Muscle of leg (tissue), 3 donors: ENCODE measurements at regions not wholly inside any gene's neighbourhood (a gene's known extent, or its start where the extent isn't known, plus 50 kb on each side); places are given as distances from the start of the nearest gene placed in this dataset.

Experiments
- DNase-seq: peaks from one replicate; pipeline ENCODE4 v3.0.0; 2013
- H3K27ac ChIP-seq: one replicate; pipeline ENCODE4 v1.5.1; 2013; ENCODE audit warnings: mild to moderate bottlenecking, low read length, control low read depth
- H3K27me3 ChIP-seq: one replicate; pipeline ENCODE4 v1.6.1; 2013; ENCODE audit warnings: low read length; ENCODE audit not compliant: control insufficient read depth, insufficient read depth
- H3K36me3 ChIP-seq: one replicate; pipeline ENCODE4 v1.6.1; 2013; ENCODE audit warnings: low read length; ENCODE audit not compliant: control insufficient read depth, insufficient read depth
- H3K4me1 ChIP-seq: one replicate; pipeline ENCODE4 v1.6.1; 2013; ENCODE audit warnings: low read length; ENCODE audit not compliant: control insufficient read depth, insufficient read depth
- H3K4me3 ChIP-seq: one replicate; pipeline ENCODE4 v1.5.1; 2013; ENCODE audit warnings: low read length, control low read depth
- H3K9me3 ChIP-seq: replicated peaks from 2 replicates; pipeline ENCODE4 v1.6.1; 2013; ENCODE audit warnings: low read depth, low read length; ENCODE audit not compliant: control insufficient read depth
- WGBS: methylation state at CpG from one replicate; pipeline ENCODE4 v1.1.5; 2013; ENCODE audit warnings: missing lambda C conversion rate; ENCODE audit not compliant: insufficient coverage; 5-methylcytosine and 5-hydroxymethylcytosine counted together

DNA sequence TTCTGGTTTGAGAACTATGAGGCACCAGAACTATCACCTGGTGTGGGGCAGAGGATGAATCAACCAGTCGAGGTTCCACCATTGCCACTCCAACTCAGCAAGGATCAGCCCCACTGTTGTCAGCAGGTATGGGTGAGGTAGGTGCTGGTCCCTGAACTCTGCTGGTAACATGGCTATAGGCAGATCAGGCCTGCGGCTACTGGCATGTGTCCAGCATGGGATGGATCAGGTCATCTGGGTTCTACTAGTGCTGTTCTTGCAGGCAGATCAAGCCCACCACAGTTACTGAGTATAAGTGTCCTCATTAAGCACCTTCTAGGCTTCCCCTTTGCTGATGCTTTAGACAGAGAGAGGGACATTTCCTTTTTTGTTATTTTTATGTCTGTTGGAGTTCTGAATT is 71.7 kb downstream of the GABRA6 start:
- H3K27ac ChIP-seq, result no peak overlapping the region
- no peaks in the 10 kb centered on the region for H3K36me3 ChIP-seq
- H3K4me1 ChIP-seq, result no peaks in the 10 kb centered on the region
- H3K27me3 ChIP-seq, result no peaks in the 10 kb centered on the region
- DNase-seq, result no peak
- no peak overlapping the region for H3K4me3 ChIP-seq
- H3K9me3 ChIP-seq, result no peaks in the 10 kb centered on the region
- no CpG with 5 or more reads among the region's 2 CpGs for WGBS

DNA sequence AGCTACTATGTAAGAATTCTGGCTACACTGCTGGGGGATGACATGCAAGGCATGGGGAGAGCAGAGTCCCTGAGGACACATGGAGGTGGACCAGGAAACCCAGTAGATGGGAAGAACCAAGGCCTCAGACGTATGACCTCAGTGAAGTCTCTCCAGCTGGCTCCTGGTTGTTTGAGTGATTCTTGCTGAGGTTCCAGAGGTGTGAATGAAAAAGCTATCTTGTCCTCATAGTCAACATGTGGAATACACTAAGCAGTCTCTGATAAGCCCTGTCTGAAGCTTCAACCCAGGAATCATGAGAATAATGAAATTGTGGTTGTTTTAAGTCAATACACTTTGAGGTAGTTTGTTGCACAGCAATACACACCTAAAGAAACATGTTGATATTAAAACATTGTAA is 78.0 kb downstream of the GABRA6 start:
- Histone ChIP-seq H3K36me3 (no peaks in the 10 kb centered on the region), H3K4me1 (no peaks in the 10 kb centered on the region), H3K27ac (no peak overlapping the region), H3K27me3 (no peaks in the 10 kb centered on the region), H3K9me3 (no peaks in the 10 kb centered on the region), H3K4me3 (no peak overlapping the region)
- DNase-seq, result peak; percentile 6
- WGBS, result 20% methylated on average over 1 of the region's 1 CpG

DNA sequence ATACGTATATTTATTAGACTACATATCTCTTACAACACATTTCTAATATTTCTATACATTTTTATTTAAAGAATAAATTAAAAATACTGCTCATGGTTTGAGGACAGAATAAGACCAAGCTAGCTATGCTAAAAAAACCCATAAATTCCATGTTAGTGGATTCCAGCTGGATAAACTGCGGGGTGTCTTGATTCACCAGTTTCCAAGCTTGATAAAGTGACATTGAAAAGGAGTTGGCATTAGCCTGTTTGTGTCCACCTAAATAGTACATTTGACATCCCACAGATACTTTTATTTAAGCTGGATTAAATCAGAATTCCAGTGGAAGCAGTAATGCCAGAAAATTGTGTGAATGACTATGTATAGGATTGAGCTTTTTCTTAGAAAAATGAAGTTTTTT is 80.1 kb downstream of the GABRA6 start:
- Histone ChIP-seq H3K9me3 (no peaks in the 10 kb centered on the region), H3K27ac (no peak overlapping the region), H3K27me3 (no peaks in the 10 kb centered on the region), H3K36me3 (no peaks in the 10 kb centered on the region), H3K4me1 (no peaks in the 10 kb centered on the region), H3K4me3 (no peak overlapping the region)
- WGBS, result no CpG with 5 or more reads among the region's 2 CpGs
- DNase-seq, result no peak

- H3K36me3 ChIP-seq, result no peaks in the 10 kb centered on the region
- H3K27ac ChIP-seq, result no peak overlapping the region
- no peaks in the 10 kb centered on the region for H3K4me1 ChIP-seq
- H3K27me3 ChIP-seq, result no peaks in the 10 kb centered on the region
- no CpG with 5 or more reads among the region's 2 CpGs for WGBS
- DNase-seq, result no peak
- no peak overlapping the region for H3K4me3 ChIP-seq
- H3K9me3 ChIP-seq, result no peaks in the 10 kb centered on the region
Measured at GRCh38 chr5:161775891-161776290, 72.0 kb upstream of the GABRA1 start.

DNA sequence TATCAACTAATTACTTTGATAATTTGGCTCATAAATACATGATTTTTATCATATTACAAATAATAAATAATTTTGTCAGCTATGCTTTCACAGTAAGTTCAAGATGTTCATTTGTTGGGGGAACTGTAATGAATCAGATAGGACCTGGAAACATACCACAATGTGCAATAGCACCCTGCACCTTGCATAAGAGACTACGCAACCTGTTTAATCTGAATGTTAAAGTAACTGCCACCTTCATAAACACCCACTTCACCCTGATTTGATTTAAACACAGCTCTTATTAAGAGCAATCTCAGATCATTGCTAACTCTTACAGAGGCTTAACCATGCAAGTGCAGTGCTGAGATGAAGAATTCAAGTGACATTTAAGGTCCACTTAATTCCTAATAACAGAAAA is 69.1 kb upstream of the GABRA1 start:
- Histone ChIP-seq H3K27me3 (no peaks in the 10 kb centered on the region), H3K27ac (no peak overlapping the region), H3K36me3 (no peaks in the 10 kb centered on the region), H3K9me3 (no peaks in the 10 kb centered on the region), H3K4me3 (no peak overlapping the region), H3K4me1 (no peaks in the 10 kb centered on the region)
- no peak for DNase-seq
- WGBS, result no CpG with 5 or more reads among the region's 1 CpG

GRCh38 chr5:161783297-161783696 is 64.6 kb upstream of the GABRA1 start:
- WGBS, result no CpG with 5 or more reads among the region's 2 CpGs
- Histone ChIP-seq H3K27me3 (no peaks in the 10 kb centered on the region), H3K4me1 (no peaks in the 10 kb centered on the region), H3K9me3 (no peaks in the 10 kb centered on the region), H3K36me3 (no peaks in the 10 kb centered on the region), H3K27ac (no peak overlapping the region), H3K4me3 (no peak overlapping the region)
- no peak for DNase-seq

DNA sequence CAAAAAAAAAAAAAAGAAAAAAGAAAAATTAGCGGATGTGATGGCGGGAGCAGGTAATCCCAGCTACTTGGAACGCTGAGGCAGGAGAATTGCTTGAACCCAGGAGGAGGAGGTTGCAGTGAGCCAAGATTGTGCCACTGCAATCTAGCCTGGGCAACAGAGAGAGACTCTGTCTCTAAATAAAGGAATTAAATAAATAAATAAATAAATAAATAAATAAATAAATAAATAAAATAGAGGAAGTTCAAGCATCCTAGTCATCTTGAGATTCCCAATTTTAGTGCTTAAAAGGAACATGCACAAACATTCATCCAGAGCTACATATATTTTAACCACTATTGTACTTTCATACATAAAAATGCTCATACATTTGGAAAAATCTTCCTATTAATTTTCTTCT is 61.2 kb upstream of the GABRA1 start:
- DNase-seq, result no peak
- no peaks in the 10 kb centered on the region for H3K27me3 ChIP-seq
- no peaks in the 10 kb centered on the region for H3K4me1 ChIP-seq
- H3K4me3 ChIP-seq, result no peak overlapping the region
- no peaks in the 10 kb centered on the region for H3K9me3 ChIP-seq
- no peak overlapping the region for H3K27ac ChIP-seq
- no peaks in the 10 kb centered on the region for H3K36me3 ChIP-seq
- WGBS, result no CpG with 5 or more reads among the region's 3 CpGs

DNA sequence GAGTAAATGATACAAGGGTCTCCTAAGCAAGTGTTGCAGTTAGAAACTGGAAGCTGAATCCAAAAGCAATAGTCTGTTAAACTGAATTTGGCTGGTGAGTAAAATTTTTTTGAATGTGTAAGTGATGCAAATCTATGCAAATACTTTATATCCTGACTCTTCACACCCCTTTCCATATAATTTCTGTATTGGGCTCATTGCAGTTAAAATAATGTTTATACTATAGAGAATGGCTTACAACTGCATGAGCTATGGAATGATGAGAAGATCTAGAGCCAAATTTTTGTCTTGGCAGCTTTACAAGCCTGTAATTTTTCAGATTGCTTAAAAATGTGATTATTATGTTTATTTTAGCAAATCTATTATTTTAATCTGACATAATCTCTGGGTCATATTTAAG is 57.0 kb upstream of the GABRA1 start:
- Histone ChIP-seq H3K27ac (no peak overlapping the region), H3K4me1 (no peaks in the 10 kb centered on the region), H3K27me3 (no peaks in the 10 kb centered on the region), H3K4me3 (no peak overlapping the region), H3K9me3 (no peaks in the 10 kb centered on the region), H3K36me3 (no peaks in the 10 kb centered on the region)
- DNase-seq, result no peak
